ENCODE measurements at regions not wholly inside any gene's neighbourhood (a gene's known extent, or its start where the extent isn't known, plus 50 kb on each side); places are given as distances from the start of the nearest gene placed in this dataset.

DNA sequence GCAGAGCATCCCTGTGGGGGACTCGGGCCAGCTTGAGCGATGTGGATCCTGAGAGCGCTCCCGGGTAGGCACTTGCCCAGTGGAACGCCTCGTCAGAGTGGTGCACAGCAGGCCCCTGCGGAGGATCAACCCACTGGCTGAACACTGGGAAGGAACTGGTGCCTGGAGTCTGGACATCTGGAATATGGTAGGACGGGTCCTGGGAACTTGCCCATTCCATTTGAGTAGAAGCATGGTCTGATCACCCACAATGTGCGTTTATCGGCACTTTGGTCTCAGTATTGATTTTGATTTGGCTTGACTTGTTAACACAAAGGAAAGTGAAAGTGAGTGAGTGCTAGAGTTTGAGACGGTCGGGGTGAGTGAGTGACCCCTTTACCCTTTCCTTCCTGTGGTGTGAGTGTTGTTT is 1336.2 kb upstream of the CHAC2 start:
- no peak for DNase-seq (ENCODE audit: low spot score in 2 of 2)
- WGBS: 88% methylated on average over 11 of the region's 12 CpGs
- Histone ChIP-seq H3K27ac (no peak overlapping the region), H3K4me1 (no peaks in the 10 kb centered on the region), H3K27me3 (no peaks in the 10 kb centered on the region), H3K36me3 (no peaks in the 10 kb centered on the region), H3K9me3 (no peaks in the 10 kb centered on the region), H3K4me3 (no peak overlapping the region)
- TF ChIP-seq POLR2AphosphoS5 (IDR thresholded peaks at IDR 0.05): no peak
- TF ChIP-seq, protein P1, sequence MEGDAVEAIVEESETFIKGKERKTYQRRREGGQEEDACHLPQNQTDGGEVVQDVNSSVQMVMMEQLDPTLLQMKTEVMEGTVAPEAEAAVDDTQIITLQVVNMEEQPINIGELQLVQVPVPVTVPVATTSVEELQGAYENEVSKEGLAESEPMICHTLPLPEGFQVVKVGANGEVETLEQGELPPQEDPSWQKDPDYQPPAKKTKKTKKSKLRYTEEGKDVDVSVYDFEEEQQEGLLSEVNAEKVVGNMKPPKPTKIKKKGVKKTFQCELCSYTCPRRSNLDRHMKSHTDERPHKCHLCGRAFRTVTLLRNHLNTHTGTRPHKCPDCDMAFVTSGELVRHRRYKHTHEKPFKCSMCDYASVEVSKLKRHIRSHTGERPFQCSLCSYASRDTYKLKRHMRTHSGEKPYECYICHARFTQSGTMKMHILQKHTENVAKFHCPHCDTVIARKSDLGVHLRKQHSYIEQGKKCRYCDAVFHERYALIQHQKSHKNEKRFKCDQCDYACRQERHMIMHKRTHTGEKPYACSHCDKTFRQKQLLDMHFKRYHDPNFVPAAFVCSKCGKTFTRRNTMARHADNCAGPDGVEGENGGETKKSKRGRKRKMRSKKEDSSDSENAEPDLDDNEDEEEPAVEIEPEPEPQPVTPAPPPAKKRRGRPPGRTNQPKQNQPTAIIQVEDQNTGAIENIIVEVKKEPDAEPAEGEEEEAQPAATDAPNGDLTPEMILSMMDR (IDR thresholded peaks at IDR 0.05): no peak
- TF ChIP-seq EP300 (IDR thresholded peaks at IDR 0.05): no peak
- no peak for TF ChIP-seq POLR2A (IDR thresholded peaks at IDR 0.05)

DNA sequence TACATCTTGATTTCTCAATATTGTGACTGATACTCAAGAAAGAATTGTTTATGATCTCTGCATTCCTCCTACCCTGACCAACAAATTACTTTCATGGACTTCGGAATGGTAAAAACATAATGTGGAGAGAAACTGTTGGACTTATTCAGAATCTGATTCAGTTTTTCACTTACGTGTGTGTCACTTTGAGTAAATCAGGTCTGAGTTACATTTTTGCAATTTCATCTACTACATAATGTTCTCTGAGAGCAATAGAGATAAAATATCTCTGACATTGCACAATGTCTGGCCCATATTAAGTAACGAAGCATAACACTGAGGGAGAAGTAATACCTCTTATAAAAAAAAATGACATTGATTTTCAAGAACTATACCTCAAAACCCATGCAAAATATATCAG is 1337.9 kb upstream of the CHAC2 start:
- no peaks in the 10 kb centered on the region for H3K9me3 ChIP-seq
- H3K4me1 ChIP-seq: no peaks in the 10 kb centered on the region
- H3K27me3 ChIP-seq: no peaks in the 10 kb centered on the region
- H3K27ac ChIP-seq: no peak overlapping the region
- no peaks in the 10 kb centered on the region for H3K36me3 ChIP-seq
- no peak overlapping the region for H3K4me3 ChIP-seq
- DNase-seq (ENCODE audit: low spot score in 2 of 2): no peak
- TF ChIP-seq POLR2AphosphoS5 (IDR thresholded peaks at IDR 0.05) (no peak), POLR2A (IDR thresholded peaks at IDR 0.05) (no peak), EP300 (IDR thresholded peaks at IDR 0.05) (no peak)
- TF ChIP-seq, protein P1 (IDR thresholded peaks at IDR 0.05): no peak
- 56% methylated on average over 3 of the region's 3 CpGs for WGBS

DNA sequence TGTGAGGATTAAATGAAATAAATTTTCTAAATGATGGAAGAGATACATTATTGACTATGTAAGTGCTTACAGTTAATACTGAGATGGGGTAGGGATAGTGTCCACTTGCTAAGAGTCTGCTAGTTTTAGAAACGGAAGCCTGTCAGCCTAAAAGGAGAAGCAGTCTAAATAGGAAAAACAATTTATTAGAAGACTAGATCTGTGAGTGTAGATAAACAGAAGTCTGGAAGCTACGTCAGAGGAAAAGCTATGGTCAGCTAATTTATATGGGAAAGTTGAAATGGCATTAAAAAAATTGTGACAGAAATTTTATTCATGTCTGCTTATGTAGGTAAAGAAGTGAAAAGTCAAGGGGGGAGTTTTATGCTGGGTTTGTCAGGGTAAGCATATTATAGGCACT is 1338.4 kb upstream of the CHAC2 start:
- WGBS: 59% methylated on average over 2 of the region's 2 CpGs
- no peak for TF ChIP-seq POLR2A (IDR thresholded peaks at IDR 0.05)
- TF ChIP-seq, protein P1 (IDR thresholded peaks at IDR 0.05): no peak
- no peak for TF ChIP-seq POLR2AphosphoS5 (IDR thresholded peaks at IDR 0.05)
- no peak for TF ChIP-seq EP300 (IDR thresholded peaks at IDR 0.05)
- H3K36me3 ChIP-seq: no peaks in the 10 kb centered on the region
- DNase-seq (ENCODE audit: low spot score in 2 of 2): no peak
- no peaks in the 10 kb centered on the region for H3K9me3 ChIP-seq
- H3K4me1 ChIP-seq: no peaks in the 10 kb centered on the region
- H3K4me3 ChIP-seq: no peak overlapping the region
- H3K27me3 ChIP-seq: no peaks in the 10 kb centered on the region
- H3K27ac ChIP-seq: no peak overlapping the region

DNA sequence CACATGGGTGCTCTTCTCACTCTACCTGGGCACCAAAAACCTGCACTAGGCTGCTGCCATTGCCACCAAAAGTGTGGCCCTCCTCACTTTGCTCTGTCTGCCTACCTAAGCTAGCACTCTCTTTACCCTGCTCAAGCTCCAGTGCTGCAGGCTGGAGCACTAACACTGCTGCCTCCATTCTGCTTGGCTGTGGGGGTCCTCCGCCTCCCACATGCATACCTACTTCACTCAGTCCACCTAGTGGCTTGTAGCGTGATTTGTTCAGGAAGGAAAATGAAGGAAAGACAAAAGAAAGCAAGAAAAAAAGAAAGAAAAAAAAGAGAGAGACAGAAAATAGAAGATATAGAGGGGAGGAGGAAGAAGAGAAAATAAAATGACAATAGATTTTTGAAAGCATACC is 1339.4 kb upstream of the CHAC2 start:
- H3K9me3 ChIP-seq: no peaks in the 10 kb centered on the region

DNA sequence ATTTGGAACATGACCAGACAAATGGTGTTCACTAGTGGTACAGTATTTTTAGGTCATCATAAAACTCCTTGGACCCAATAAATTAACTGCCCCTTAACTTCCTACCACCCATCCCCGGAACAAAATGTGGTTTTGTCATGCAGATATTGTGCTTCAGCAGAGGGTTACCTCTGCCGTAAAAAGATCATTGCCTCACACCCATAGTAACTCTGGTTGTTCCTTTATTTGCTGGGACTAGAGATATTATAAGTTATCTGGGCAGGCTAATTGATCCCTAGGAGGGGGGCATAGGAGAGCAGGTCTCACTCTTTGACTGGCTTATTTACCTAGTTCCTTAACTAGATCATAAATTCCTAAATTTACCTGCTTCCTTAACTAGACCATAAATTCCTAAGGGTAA is 1343.9 kb upstream of the CHAC2 start:
- H3K4me3 ChIP-seq: no peak overlapping the region
- H3K27ac ChIP-seq: no peak overlapping the region
- no peak for TF ChIP-seq POLR2A (IDR thresholded peaks at IDR 0.05)
- TF ChIP-seq POLR2AphosphoS5 (IDR thresholded peaks at IDR 0.05): no peak
- TF ChIP-seq EP300 (IDR thresholded peaks at IDR 0.05): no peak
- TF ChIP-seq, protein P1 (IDR thresholded peaks at IDR 0.05): no peak
- peaks cover 2% of the 10 kb centered on the region for H3K9me3 ChIP-seq
- H3K4me1 ChIP-seq: no peaks in the 10 kb centered on the region
- H3K36me3 ChIP-seq: no peaks in the 10 kb centered on the region
- DNase-seq (ENCODE audit: low spot score in 2 of 2): no peak
- WGBS: 40% methylated on average over 2 of the region's 2 CpGs
- no peaks in the 10 kb centered on the region for H3K27me3 ChIP-seq

More for the DNA sequence above, 1339.4 kb upstream of the CHAC2 start:
- WGBS: 90% methylated on average over 2 of the region's 2 CpGs
- TF ChIP-seq, protein P1 (IDR thresholded peaks at IDR 0.05): no peak
- no peak for TF ChIP-seq POLR2AphosphoS5 (IDR thresholded peaks at IDR 0.05)
- no peaks in the 10 kb centered on the region for H3K4me1 ChIP-seq
- no peak overlapping the region for H3K27ac ChIP-seq
- no peak overlapping the region for H3K4me3 ChIP-seq
- H3K36me3 ChIP-seq: no peaks in the 10 kb centered on the region
- DNase-seq (ENCODE audit: low spot score in 2 of 2): no peak
- H3K27me3 ChIP-seq: no peaks in the 10 kb centered on the region

Data from suprapubic skin (tissue), 4 donors.